WTC11 (cell line): ENCODE measurements at regions not wholly inside any gene's neighbourhood (a gene's known extent, or its start where the extent isn't known, plus 50 kb on each side); places are given as distances from the start of the nearest gene placed in this dataset.

Experiments
- ATAC-seq: fragments of 200-7000 bp; cut with Tn5 transposase; 2 replicates; pipeline ENCODE4 v1.10.0; 2021; ENCODE audit warnings: mild to moderate bottlenecking, moderate library complexity
- CTCF ChIA-PET: fragments of 300-600 bp; sonication (Branson Sonifier 250); formaldehyde crosslinking; loops from one replicate; lab custom pipeline; 2021; ENCODE audit warnings: antibody characterized with exemption; lab: Charles Lee
- POLR2A ChIA-PET: fragments of 350-600 bp; sonication (Branson Sonifier 250); formaldehyde crosslinking; loops from one replicate; lab custom pipeline; 2021; ENCODE audit warnings: antibody characterized with exemption; lab: Charles Lee
- DNase-seq: peaks from one replicate; pipeline ENCODE4 v3.0.0; 2021; ENCODE audit warnings: low spot score
- H3K27ac Mint-ChIP-seq: 2 replicates; pipeline ENCODE4 v1.8.0; 2021; ENCODE audit warnings: mixed read lengths
- H3K27me3 Mint-ChIP-seq: 2 replicates; pipeline ENCODE4 v1.8.0; 2021; ENCODE audit warnings: low read depth, mild to moderate bottlenecking, moderate library complexity, mixed read lengths
- H3K36me3 Mint-ChIP-seq: 2 replicates; pipeline ENCODE4 v1.8.0; 2021; ENCODE audit warnings: mixed read lengths
- H3K4me1 Mint-ChIP-seq: 2 replicates; pipeline ENCODE4 v1.8.0; 2022; ENCODE audit warnings: mixed read lengths
- H3K4me3 Mint-ChIP-seq: 2 replicates; pipeline ENCODE4 v1.8.0; 2021; ENCODE audit warnings: mild to moderate bottlenecking, moderate library complexity, mixed read lengths
- H3K9me3 Mint-ChIP-seq: 2 replicates; pipeline ENCODE4 v1.8.0; 2021; ENCODE audit warnings: mixed read lengths
- ARID4B ChIP-seq: sonication (generic); formaldehyde crosslinking; IDR thresholded peaks from 2 replicates; pipeline ENCODE4 v1.8.0; 2023; ENCODE audit warnings: missing genetic modification reagents, mild to moderate bottlenecking, borderline replicate concordance
- ATF3 ChIP-seq: sonication (generic); formaldehyde crosslinking; conservative IDR thresholded peaks from 2 replicates; pipeline ENCODE4 v1.8.1; 2022; ENCODE audit warnings: mild to moderate bottlenecking, missing genetic modification reagents
- E2F1 ChIP-seq: sonication (generic); formaldehyde crosslinking; IDR thresholded peaks from 2 replicates; pipeline ENCODE4 v1.8.0; 2022; ENCODE audit warnings: mild to moderate bottlenecking, missing genetic modification reagents
- ERG ChIP-seq: fragments of 250-450 bp; sonication (Bioruptor Pico); IDR thresholded peaks from 2 replicates; pipeline ENCODE4 v1.8.0; 2021; ENCODE audit warnings: mild to moderate bottlenecking
- FOXP1 ChIP-seq: sonication (generic); formaldehyde crosslinking; IDR thresholded peaks from 2 replicates; pipeline ENCODE4 v1.8.0; 2022; ENCODE audit warnings: missing genetic modification reagents, mild to moderate bottlenecking, moderate library complexity, borderline replicate concordance
- FOXP4 ChIP-seq: sonication (generic); formaldehyde crosslinking; IDR thresholded peaks from 2 replicates; pipeline ENCODE4 v1.8.0; 2022; ENCODE audit warnings: mild to moderate bottlenecking, missing genetic modification reagents
- GRHL2 ChIP-seq: fragments of 250-450 bp; sonication (Bioruptor Pico); IDR thresholded peaks from 2 replicates; pipeline ENCODE4 v1.8.0; 2022; ENCODE audit warnings: mild to moderate bottlenecking, moderate library complexity; ENCODE audit not compliant: insufficient replicate concordance, severe bottlenecking
- HMGXB4 ChIP-seq: sonication (generic); formaldehyde crosslinking; IDR thresholded peaks from 2 replicates; pipeline ENCODE4 v1.8.1; 2023; ENCODE audit warnings: mild to moderate bottlenecking, moderate library complexity, missing genetic modification reagents
- IRF1 ChIP-seq: sonication (generic); formaldehyde crosslinking; IDR thresholded peaks from 2 replicates; pipeline ENCODE4 v1.8.0; 2023; ENCODE audit warnings: missing genetic modification reagents
- MAX ChIP-seq: sonication (generic); formaldehyde crosslinking; IDR thresholded peaks from 2 replicates; pipeline ENCODE4 v1.8.0; 2022; ENCODE audit warnings: mild to moderate bottlenecking, missing genetic modification reagents
- NFE2L1 ChIP-seq: sonication (generic); formaldehyde crosslinking; IDR thresholded peaks from 2 replicates; pipeline ENCODE4 v1.8.1; 2023; ENCODE audit warnings: missing genetic modification reagents
- OVOL2 ChIP-seq: fragments of 250-450 bp; sonication (Bioruptor Pico); IDR thresholded peaks from 2 replicates; pipeline ENCODE4 v1.9.0; 2021; ENCODE audit warnings: mild to moderate bottlenecking, borderline replicate concordance
- PRRX2 ChIP-seq: fragments of 250-450 bp; sonication (Bioruptor Pico); IDR thresholded peaks from 2 replicates; pipeline ENCODE4 v1.8.0; 2021; ENCODE audit warnings: mild to moderate bottlenecking
- RORB ChIP-seq: fragments of 250-450 bp; sonication (Bioruptor Pico); IDR thresholded peaks from 2 replicates; pipeline ENCODE4 v1.9.0; 2021; ENCODE audit warnings: mild to moderate bottlenecking
- SMAD3 ChIP-seq: sonication (generic); formaldehyde crosslinking; IDR thresholded peaks from 2 replicates; pipeline ENCODE4 v1.8.0; 2022; ENCODE audit warnings: missing genetic modification reagents, mild to moderate bottlenecking, borderline replicate concordance
- SOX15 ChIP-seq: fragments of 250-450 bp; sonication (Bioruptor Pico); IDR thresholded peaks from 2 replicates; pipeline ENCODE4 v1.9.0; 2021; ENCODE audit warnings: mild to moderate bottlenecking
- SP1 ChIP-seq: sonication (generic); formaldehyde crosslinking; conservative IDR thresholded peaks from 2 replicates; pipeline ENCODE4 v1.8.1; 2022; ENCODE audit warnings: missing genetic modification reagents
- ZNF121 ChIP-seq: sonication (generic); formaldehyde crosslinking; IDR thresholded peaks from 2 replicates; pipeline ENCODE4 v1.8.0; 2023; ENCODE audit warnings: missing genetic modification reagents
- ZNF219 ChIP-seq: sonication (generic); formaldehyde crosslinking; IDR thresholded peaks from 2 replicates; pipeline ENCODE4 v1.8.0; 2023; ENCODE audit warnings: missing genetic modification reagents, mild to moderate bottlenecking, borderline replicate concordance
- ZNF396 ChIP-seq: fragments of 250-450 bp; sonication (Bioruptor Pico); IDR thresholded peaks from 2 replicates; pipeline ENCODE4 v1.8.0; 2021; ENCODE audit warnings: mild to moderate bottlenecking, moderate library complexity, borderline replicate concordance
- ZNF416 ChIP-seq: fragments of 250-450 bp; sonication (Bioruptor Pico); IDR thresholded peaks from 2 replicates; pipeline ENCODE4 v1.9.0; 2021; ENCODE audit warnings: mild to moderate bottlenecking, inconsistent platforms
- ZNF425 ChIP-seq: fragments of 250-450 bp; sonication (Bioruptor Pico); conservative IDR thresholded peaks from 2 replicates; pipeline ENCODE4 v1.9.0; 2021; ENCODE audit warnings: mild to moderate bottlenecking
- ZNF671 ChIP-seq: fragments of 250-450 bp; sonication (Bioruptor Pico); IDR thresholded peaks from 2 replicates; pipeline ENCODE4 v1.8.0; 2021; ENCODE audit warnings: mild to moderate bottlenecking

GRCh38 chr5:4927097-4927496, 213.0 kb upstream of the ADAMTS16 start:
- peaks cover 7% of the 10 kb centered on the region for H3K4me1 Mint-ChIP-seq
- POLR2A ChIA-PET = no interaction called here
- ATAC-seq (no peak), DNase-seq (no peak)
- CTCF ChIA-PET = no interaction called here
- peaks cover 17% of the 10 kb centered on the region for H3K9me3 Mint-ChIP-seq
- TF ChIP-seq IRF1 (CRISPR knock-in tag) (no peak), NFE2L1 (no peak), SOX15 (CRISPR knock-in tag) (no peak), RORB (CRISPR knock-in tag) (no peak), ATF3 (no peak), FOXP1 (CRISPR knock-in tag) (no peak), HMGXB4 (CRISPR knock-in tag) (no peak), ZNF425 (CRISPR knock-in tag) (no peak), OVOL2 (no peak), SP1 (CRISPR knock-in tag) (no peak), ZNF671 (no peak), ARID4B (no peak), MAX (no peak), ZNF121 (no peak), ZNF396 (no peak)
- peaks cover 5% of the 10 kb centered on the region; the same call in 1 of the 2 replicates for H3K36me3 Mint-ChIP-seq
- H3K27me3 Mint-ChIP-seq = peaks cover 5% of the 10 kb centered on the region; the same call in 1 of the 2 replicates
- no peak overlapping the region for H3K27ac Mint-ChIP-seq
- H3K4me3 Mint-ChIP-seq = no peak overlapping the region

GRCh38 chr5:4928409-4928808, 211.7 kb upstream of the ADAMTS16 start:
- Mint-ChIP-seq H3K4me3 (no peak overlapping the region), H3K9me3 (peaks cover 29% of the 10 kb centered on the region), H3K4me1 (peaks cover 7% of the 10 kb centered on the region), H3K27ac (no peak overlapping the region), H3K36me3 (peaks cover 5% of the 10 kb centered on the region; the same call in 1 of the 2 replicates), H3K27me3 (peaks cover 8% of the 10 kb centered on the region; the same call in 1 of the 2 replicates)
- DNase-seq = no peak
- ChIA-PET POLR2A (no interaction called here), CTCF (interaction anchor here (1.0 kb wide), 1 partner anchor 13 kb away, joined by 3 read pairs; no protein-coding TSS in a partner anchor)
- ATAC-seq = peak; percentile 41; the same call in 1 of the 2 replicates
- TF ChIP-seq PRRX2 (CRISPR knock-in tag) (no peak), FOXP4 (CRISPR knock-in tag) (no peak), ZNF219 (CRISPR knock-in tag) (no peak), ERG (CRISPR knock-in tag) (no peak), GRHL2 (CRISPR knock-in tag) (no peak), E2F1 (CRISPR knock-in tag) (no peak), ZNF396 (no peak), SMAD3 (CRISPR knock-in tag) (no peak), SP1 (CRISPR knock-in tag) (no peak), ZNF416 (CRISPR knock-in tag) (no peak)
